MM.1S (cell line): ENCODE measurements at regions not wholly inside any gene's neighbourhood (a gene's known extent, or its start where the extent isn't known, plus 50 kb on each side); places are given as distances from the start of the nearest gene placed in this dataset.

Experiments
- EZH2 ChIP-seq: fragments of 300-600 bp; sonication (generic); optimal IDR thresholded peaks from 2 replicates; pipeline ENCODE3; 2017; ENCODE audit warnings: low read depth, mild to moderate bottlenecking, antibody characterized with exemption, low read length, mixed read lengths
- TF ChIP-seq, protein P1 (sequence below): fragments of 300-600 bp; sonication (generic); IDR thresholded peaks from 2 replicates; pipeline ENCODE4 v1.5.1; 2016; ENCODE audit warnings: antibody characterized with exemption, low read length, mixed read lengths

DNA sequence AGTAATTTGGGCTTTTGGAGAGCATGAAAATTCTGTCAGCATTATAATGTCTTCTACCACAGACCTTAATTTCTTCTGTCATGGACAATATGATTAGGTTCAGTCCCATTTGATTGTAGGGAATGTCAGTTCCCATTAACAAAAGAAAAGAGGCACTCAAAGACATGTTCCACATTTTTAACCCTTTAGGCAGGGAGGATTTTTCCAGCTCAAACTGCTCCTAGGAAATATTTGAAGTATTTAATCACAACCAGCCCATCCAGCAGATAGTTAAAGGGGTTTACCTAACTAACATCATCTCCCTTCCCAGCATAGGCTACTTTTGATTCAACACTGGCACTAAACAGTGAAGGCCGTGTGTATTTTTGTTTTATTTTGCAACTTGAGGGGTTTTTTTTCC lies 256.0 kb downstream of the DHX15 start:
- TF ChIP-seq, protein P1, sequence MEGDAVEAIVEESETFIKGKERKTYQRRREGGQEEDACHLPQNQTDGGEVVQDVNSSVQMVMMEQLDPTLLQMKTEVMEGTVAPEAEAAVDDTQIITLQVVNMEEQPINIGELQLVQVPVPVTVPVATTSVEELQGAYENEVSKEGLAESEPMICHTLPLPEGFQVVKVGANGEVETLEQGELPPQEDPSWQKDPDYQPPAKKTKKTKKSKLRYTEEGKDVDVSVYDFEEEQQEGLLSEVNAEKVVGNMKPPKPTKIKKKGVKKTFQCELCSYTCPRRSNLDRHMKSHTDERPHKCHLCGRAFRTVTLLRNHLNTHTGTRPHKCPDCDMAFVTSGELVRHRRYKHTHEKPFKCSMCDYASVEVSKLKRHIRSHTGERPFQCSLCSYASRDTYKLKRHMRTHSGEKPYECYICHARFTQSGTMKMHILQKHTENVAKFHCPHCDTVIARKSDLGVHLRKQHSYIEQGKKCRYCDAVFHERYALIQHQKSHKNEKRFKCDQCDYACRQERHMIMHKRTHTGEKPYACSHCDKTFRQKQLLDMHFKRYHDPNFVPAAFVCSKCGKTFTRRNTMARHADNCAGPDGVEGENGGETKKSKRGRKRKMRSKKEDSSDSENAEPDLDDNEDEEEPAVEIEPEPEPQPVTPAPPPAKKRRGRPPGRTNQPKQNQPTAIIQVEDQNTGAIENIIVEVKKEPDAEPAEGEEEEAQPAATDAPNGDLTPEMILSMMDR, result no peak
- TF ChIP-seq EZH2, result no peak
